Astrocyte (in vitro differentiated cells and primary cell): ENCODE measurements at regions not wholly inside any gene's neighbourhood (a gene's known extent, or its start where the extent isn't known, plus 50 kb on each side); places are given as distances from the start of the nearest gene placed in this dataset.

Source experiments
- CTCF ChIP-seq: IDR thresholded peaks from 2 replicates; pipeline ENCODE4 v1.5.1; 2011; ENCODE audit warnings: low read depth, mild to moderate bottlenecking, inconsistent platforms, low read length, moderate library complexity; ENCODE audit not compliant: insufficient read depth
- EZH2 ChIP-seq: IDR thresholded peaks from 2 replicates; pipeline ENCODE4 v1.6.1; 2012; ENCODE audit warnings: mild to moderate bottlenecking, low read length, inconsistent platforms; ENCODE audit not compliant: insufficient read depth

DNA sequence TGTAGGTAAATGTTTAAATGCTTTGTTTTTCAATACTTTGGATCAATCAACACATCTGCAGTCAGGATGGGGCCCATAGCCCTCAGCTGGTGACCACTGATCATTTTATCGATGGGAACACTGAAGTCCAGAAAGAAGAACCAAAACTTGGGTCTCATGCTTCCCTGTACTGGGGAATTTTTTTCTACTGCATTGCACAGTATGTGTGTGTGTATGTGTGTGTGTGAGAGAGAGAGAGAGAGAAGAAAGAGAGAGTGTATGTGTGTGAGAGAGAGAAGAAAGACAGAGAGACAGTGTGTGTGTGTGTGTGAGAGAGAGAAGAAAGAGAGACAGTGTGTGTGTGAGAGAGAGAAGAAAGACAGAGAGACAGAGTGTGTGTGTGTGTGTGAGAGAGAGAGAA, 202.9 kb upstream of the MSX2 start:
- TF ChIP-seq CTCF (no peak), EZH2 (no peak)
